ENCODE measurements at regions not wholly inside any gene's neighbourhood (a gene's known extent, or its start where the extent isn't known, plus 50 kb on each side); places are given as distances from the start of the nearest gene placed in this dataset.
"Not testable (repeated sequence)": the region's sequence is repeated elsewhere in the genome, so short reads cannot be mapped to it uniquely, and the experiment has no call there.

DNA sequence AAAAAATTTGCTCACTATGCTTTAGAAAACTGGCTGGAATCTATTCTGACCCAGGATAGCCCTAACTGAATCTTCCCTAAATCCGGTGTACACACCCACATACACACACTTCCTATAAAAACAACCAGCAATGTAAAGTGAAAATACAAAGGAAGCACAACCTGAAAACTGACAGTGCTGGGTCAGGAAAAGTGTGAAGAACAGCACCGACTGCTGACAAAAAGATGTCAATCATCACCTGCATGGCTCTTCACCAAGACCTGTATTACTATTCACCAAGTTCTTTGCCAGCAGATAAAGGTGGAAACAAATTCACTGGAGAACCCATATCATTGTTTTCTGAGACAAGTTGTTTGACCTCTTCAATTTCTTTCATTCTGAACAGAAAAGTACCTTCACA lies 293.8 kb upstream of the GRAMD2B start:
- Histone ChIP-seq H3K27me3 (ENCODE audit: control insufficient read depth in 3 of 3, insufficient read depth in 3 of 3, low read length in 3 of 3) (no peaks in the 10 kb centered on the region), H3K36me3 (ENCODE audit: control insufficient read depth in 3 of 3, insufficient read depth in 3 of 3, low read length in 3 of 3) (no peaks in the 10 kb centered on the region), H3K27ac (ENCODE audit: low read depth, low read length) (no peak overlapping the region), H3K4me1 (ENCODE audit: control insufficient read depth in 3 of 3, insufficient read depth in 3 of 3, low read length in 3 of 3) (no peaks in the 10 kb centered on the region), H3K4me3 (ENCODE audit: low read length in 3 of 3) (no peak overlapping the region), H3K9me3 (ENCODE audit: control insufficient read depth in 3 of 3, low read length in 3 of 3) (no peaks in the 10 kb centered on the region), H3K9ac (ENCODE audit: low read depth in 1 of 3, low read length in 3 of 3) (no peak overlapping the region)

DNA sequence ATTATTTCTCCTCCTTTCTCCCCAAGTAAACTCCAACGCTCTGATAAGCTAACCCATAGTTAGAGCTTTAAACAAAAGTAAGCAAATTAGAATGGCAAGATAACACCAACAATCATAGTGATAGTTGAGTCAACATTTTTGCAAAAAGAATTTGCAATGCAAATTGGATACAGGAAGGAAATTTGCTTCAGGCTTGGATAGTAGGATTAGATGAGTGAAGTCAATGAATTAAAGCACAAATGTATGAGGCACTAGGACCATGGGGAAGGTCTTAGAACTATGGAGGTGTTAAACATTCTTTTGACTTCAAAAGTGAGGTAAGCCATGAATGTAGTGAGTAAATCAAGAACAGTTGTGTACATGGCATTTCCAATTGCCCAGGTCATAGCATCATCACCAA lies 289.8 kb upstream of the GRAMD2B start:
- H3K36me3 ChIP-seq (ENCODE audit: control insufficient read depth in 3 of 3, insufficient read depth in 3 of 3, low read length in 3 of 3) = no peaks in the 10 kb centered on the region
- no peaks in the 10 kb centered on the region for H3K27me3 ChIP-seq (ENCODE audit: control insufficient read depth in 3 of 3, insufficient read depth in 3 of 3, low read length in 3 of 3)
- no peak overlapping the region for H3K4me3 ChIP-seq (ENCODE audit: low read length in 3 of 3)
- H3K9me3 ChIP-seq (ENCODE audit: control insufficient read depth in 3 of 3, low read length in 3 of 3) = peaks cover 0 to 2% (median 0%) of the 10 kb centered on the region in 3 donors
- H3K9ac ChIP-seq (ENCODE audit: low read depth in 1 of 3, low read length in 3 of 3) = no peak overlapping the region
- H3K27ac ChIP-seq (ENCODE audit: low read depth, low read length) = no peak overlapping the region
- no peaks in the 10 kb centered on the region for H3K4me1 ChIP-seq (ENCODE audit: control insufficient read depth in 3 of 3, insufficient read depth in 3 of 3, low read length in 3 of 3)

GRCh38 chr5:126137891-126138280 lies 285.3 kb upstream of the GRAMD2B start:
- Histone ChIP-seq H3K4me1 (ENCODE audit: control insufficient read depth in 3 of 3, insufficient read depth in 3 of 3, low read length in 3 of 3) (no peaks in the 10 kb centered on the region), H3K27me3 (ENCODE audit: control insufficient read depth in 3 of 3, insufficient read depth in 3 of 3, low read length in 3 of 3) (no peaks in the 10 kb centered on the region), H3K9ac (ENCODE audit: low read depth in 1 of 3, low read length in 3 of 3) (no peak overlapping the region), H3K9me3 (ENCODE audit: control insufficient read depth in 3 of 3, low read length in 3 of 3) (peaks cover 0 to 2% (median 0%) of the 10 kb centered on the region in 3 donors), H3K4me3 (ENCODE audit: low read length in 3 of 3) (no peak overlapping the region), H3K27ac (ENCODE audit: low read depth, low read length) (no peak overlapping the region), H3K36me3 (ENCODE audit: control insufficient read depth in 3 of 3, insufficient read depth in 3 of 3, low read length in 3 of 3) (no peaks in the 10 kb centered on the region)

DNA sequence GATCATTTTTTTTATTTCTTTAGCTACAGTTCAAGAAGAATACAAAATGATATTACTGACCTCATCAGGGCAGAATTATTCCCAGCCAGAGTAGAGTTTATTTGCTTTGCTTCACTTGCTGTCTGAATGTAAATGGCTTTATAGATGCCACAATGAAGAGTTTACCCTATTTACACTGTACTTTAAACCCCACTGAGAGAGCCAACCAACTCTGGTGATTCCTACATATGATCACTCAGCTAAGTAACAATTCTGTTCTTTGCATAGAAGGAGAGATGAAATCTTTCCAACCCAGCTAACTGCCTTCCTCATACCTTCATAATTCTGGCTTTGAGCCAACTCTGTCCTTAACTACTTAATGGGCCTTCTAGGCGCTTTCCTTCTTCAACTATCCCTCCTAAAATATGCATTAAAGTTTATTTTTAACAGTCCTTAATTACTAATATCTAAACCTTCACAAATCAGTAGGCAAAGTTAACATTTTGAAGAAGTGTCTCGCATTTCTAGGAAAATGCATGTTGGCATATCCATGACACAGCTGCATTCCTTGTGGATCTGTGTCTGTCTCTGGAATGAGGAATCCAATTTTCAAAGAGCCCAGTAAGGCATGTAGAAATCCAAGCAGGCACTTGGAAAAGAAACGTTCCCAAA lies 284.8 kb upstream of the GRAMD2B start:
- Histone ChIP-seq H3K36me3 (ENCODE audit: control insufficient read depth in 3 of 3, insufficient read depth in 3 of 3, low read length in 3 of 3) (no peaks in the 10 kb centered on the region), H3K27ac (ENCODE audit: low read depth, low read length) (no peak overlapping the region), H3K27me3 (ENCODE audit: control insufficient read depth in 3 of 3, insufficient read depth in 3 of 3, low read length in 3 of 3) (no peaks in the 10 kb centered on the region), H3K9me3 (ENCODE audit: control insufficient read depth in 3 of 3, low read length in 3 of 3) (peaks cover 0 to 2% (median 0%) of the 10 kb centered on the region in 3 donors), H3K4me3 (ENCODE audit: low read length in 3 of 3) (no peak overlapping the region), H3K9ac (ENCODE audit: low read depth in 1 of 3, low read length in 3 of 3) (no peak overlapping the region), H3K4me1 (ENCODE audit: control insufficient read depth in 3 of 3, insufficient read depth in 3 of 3, low read length in 3 of 3) (no peaks in the 10 kb centered on the region)

- H3K27ac ChIP-seq (ENCODE audit: low read depth, low read length) = no peak overlapping the region
- peaks cover 0 to 2% (median 0%) of the 10 kb centered on the region in 3 donors for H3K9me3 ChIP-seq (ENCODE audit: control insufficient read depth in 3 of 3, low read length in 3 of 3)
- H3K36me3 ChIP-seq (ENCODE audit: control insufficient read depth in 3 of 3, insufficient read depth in 3 of 3, low read length in 3 of 3) = no peaks in the 10 kb centered on the region
- no peaks in the 10 kb centered on the region for H3K4me1 ChIP-seq (ENCODE audit: control insufficient read depth in 3 of 3, insufficient read depth in 3 of 3, low read length in 3 of 3)
- no peaks in the 10 kb centered on the region for H3K27me3 ChIP-seq (ENCODE audit: control insufficient read depth in 3 of 3, insufficient read depth in 3 of 3, low read length in 3 of 3)
- no peak overlapping the region for H3K9ac ChIP-seq (ENCODE audit: low read depth in 1 of 3, low read length in 3 of 3)
- H3K4me3 ChIP-seq (ENCODE audit: low read length in 3 of 3) = no peak overlapping the region
These were observed 284.1 kb upstream of the GRAMD2B start for GRCh38 chr5:126139086-126139485.

GRCh38 chr5:126139773-126140172 lies 283.4 kb upstream of the GRAMD2B start:
- no peak overlapping the region for H3K9ac ChIP-seq (ENCODE audit: low read depth in 1 of 3, low read length in 3 of 3)
- no peaks in the 10 kb centered on the region for H3K4me1 ChIP-seq (ENCODE audit: control insufficient read depth in 3 of 3, insufficient read depth in 3 of 3, low read length in 3 of 3)
- no peaks in the 10 kb centered on the region for H3K27me3 ChIP-seq (ENCODE audit: control insufficient read depth in 3 of 3, insufficient read depth in 3 of 3, low read length in 3 of 3)
- H3K27ac ChIP-seq (ENCODE audit: low read depth, low read length) = no peak overlapping the region
- peaks cover 0 to 2% (median 0%) of the 10 kb centered on the region in 3 donors for H3K9me3 ChIP-seq (ENCODE audit: control insufficient read depth in 3 of 3, low read length in 3 of 3)
- no peaks in the 10 kb centered on the region for H3K36me3 ChIP-seq (ENCODE audit: control insufficient read depth in 3 of 3, insufficient read depth in 3 of 3, low read length in 3 of 3)
- no peak overlapping the region for H3K4me3 ChIP-seq (ENCODE audit: low read length in 3 of 3)

GRCh38 chr5:126143622-126144021 lies 279.6 kb upstream of the GRAMD2B start:
- Histone ChIP-seq H3K9me3 (ENCODE audit: control insufficient read depth in 3 of 3, low read length in 3 of 3) (no peaks in the 10 kb centered on the region), H3K27ac (ENCODE audit: low read depth, low read length) (no peak overlapping the region), H3K9ac (ENCODE audit: low read depth in 1 of 3, low read length in 3 of 3) (no peak overlapping the region), H3K4me3 (ENCODE audit: low read length in 3 of 3) (no peak overlapping the region), H3K27me3 (ENCODE audit: control insufficient read depth in 3 of 3, insufficient read depth in 3 of 3, low read length in 3 of 3) (no peaks in the 10 kb centered on the region), H3K36me3 (ENCODE audit: control insufficient read depth in 3 of 3, insufficient read depth in 3 of 3, low read length in 3 of 3) (no peaks in the 10 kb centered on the region), H3K4me1 (ENCODE audit: control insufficient read depth in 3 of 3, insufficient read depth in 3 of 3, low read length in 3 of 3) (no peaks in the 10 kb centered on the region)

DNA sequence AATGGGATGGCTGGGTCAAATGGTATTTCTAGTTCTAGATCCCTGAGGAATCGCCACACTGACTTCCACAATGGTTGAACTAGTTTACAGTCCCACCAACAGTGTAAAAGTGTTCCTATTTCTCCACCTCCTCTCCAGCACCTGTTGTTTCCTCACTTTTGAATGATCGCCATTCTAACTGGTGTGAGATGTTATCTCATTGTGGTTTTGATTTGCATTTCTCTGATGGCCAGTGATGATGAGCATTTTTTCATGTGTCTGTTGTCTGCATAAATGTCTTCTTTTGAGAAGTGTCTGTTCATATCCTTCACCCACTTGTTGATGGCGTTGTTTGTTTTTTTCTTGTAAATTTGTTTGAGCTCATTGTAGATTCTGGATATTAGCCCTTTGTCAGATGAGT lies 272.9 kb upstream of the GRAMD2B start:
- H3K9ac ChIP-seq (ENCODE audit: low read depth in 1 of 3, low read length in 3 of 3); H3K4me1 ChIP-seq (ENCODE audit: control insufficient read depth in 3 of 3, insufficient read depth in 3 of 3, low read length in 3 of 3); H3K27me3 ChIP-seq (ENCODE audit: control insufficient read depth in 3 of 3, insufficient read depth in 3 of 3, low read length in 3 of 3); H3K4me3 ChIP-seq (ENCODE audit: low read length in 3 of 3); H3K36me3 ChIP-seq (ENCODE audit: control insufficient read depth in 3 of 3, insufficient read depth in 3 of 3, low read length in 3 of 3); H3K27ac ChIP-seq (ENCODE audit: low read depth, low read length); H3K9me3 ChIP-seq (ENCODE audit: control insufficient read depth in 3 of 3, low read length in 3 of 3): not testable (repeated sequence)

DNA sequence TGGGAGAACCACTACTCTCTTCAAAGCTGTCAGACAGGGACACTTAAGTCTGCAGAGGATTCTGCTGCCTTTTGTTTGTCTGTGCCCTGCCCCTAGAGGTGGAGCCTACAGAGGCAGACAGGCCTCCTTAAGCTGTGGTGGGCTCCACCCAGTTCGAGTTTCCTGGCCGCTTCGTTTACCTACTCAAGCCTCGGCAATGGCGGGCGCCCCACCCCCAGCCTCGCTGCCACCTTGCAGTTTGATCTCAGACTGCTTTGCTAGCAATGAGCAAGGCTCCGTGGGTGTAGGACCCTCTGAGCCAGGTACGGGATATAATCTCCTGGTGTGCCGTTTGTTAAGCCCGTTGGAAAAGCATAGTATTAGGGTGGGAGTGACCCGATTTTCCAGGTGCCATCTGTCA lies 267.9 kb upstream of the GRAMD2B start:
- H3K4me3 ChIP-seq (ENCODE audit: low read length in 3 of 3); H3K27me3 ChIP-seq (ENCODE audit: control insufficient read depth in 3 of 3, insufficient read depth in 3 of 3, low read length in 3 of 3); H3K4me1 ChIP-seq (ENCODE audit: control insufficient read depth in 3 of 3, insufficient read depth in 3 of 3, low read length in 3 of 3); H3K36me3 ChIP-seq (ENCODE audit: control insufficient read depth in 3 of 3, insufficient read depth in 3 of 3, low read length in 3 of 3); H3K27ac ChIP-seq (ENCODE audit: low read depth, low read length); H3K9ac ChIP-seq (ENCODE audit: low read depth in 1 of 3, low read length in 3 of 3); H3K9me3 ChIP-seq (ENCODE audit: control insufficient read depth in 3 of 3, low read length in 3 of 3): not testable (repeated sequence)

- Histone ChIP-seq H3K36me3 (ENCODE audit: control insufficient read depth in 3 of 3, insufficient read depth in 3 of 3, low read length in 3 of 3) (no peaks in the 10 kb centered on the region), H3K27me3 (ENCODE audit: control insufficient read depth in 3 of 3, insufficient read depth in 3 of 3, low read length in 3 of 3) (no peaks in the 10 kb centered on the region), H3K9me3 (ENCODE audit: control insufficient read depth in 3 of 3, low read length in 3 of 3) (peaks cover 0 to 11% (median 8%) of the 10 kb centered on the region in 3 donors), H3K9ac (ENCODE audit: low read depth in 1 of 3, low read length in 3 of 3) (no peak overlapping the region), H3K27ac (ENCODE audit: low read depth, low read length) (no peak overlapping the region), H3K4me1 (ENCODE audit: control insufficient read depth in 3 of 3, insufficient read depth in 3 of 3, low read length in 3 of 3) (no peaks in the 10 kb centered on the region), H3K4me3 (ENCODE audit: low read length in 3 of 3) (no peak overlapping the region)
These were observed 256.8 kb upstream of the GRAMD2B start for GRCh38 chr5:126166368-126166767.
